Stomach (tissue), 4 donors: ENCODE measurements at regions not wholly inside any gene's neighbourhood (a gene's known extent, or its start where the extent isn't known, plus 50 kb on each side); places are given as distances from the start of the nearest gene placed in this dataset.

Experiments used
- CTCF ChIP-seq, 7 experiments: fragments of 450-650 bp in 4 of 7; fragments of 200-600 bp in 3 of 7; sonication (generic) in 3 of 7; IDR thresholded peaks; one replicate each; pipeline ENCODE4 v1.5.1; 2016 to 2019; ENCODE audit warnings: antibody characterized with exemption in 7 of 7, control low read depth in 2 of 7, mild to moderate bottlenecking in 1 of 7
- POLR2A ChIP-seq, 4 donors: fragments of 450-650 bp; IDR thresholded peaks; one replicate each; pipeline ENCODE4 v1.6.1; 2016; ENCODE audit warnings: antibody characterized with exemption in 4 of 4, control low read depth in 2 of 4, mild to moderate bottlenecking in 1 of 4, moderate library complexity in 1 of 4

GRCh38 chr15:93770788-93771187 is 460.6 kb upstream of the MCTP2 start:
- no peak for TF ChIP-seq POLR2A (IDR thresholded peaks at IDR 0.05)
- TF ChIP-seq CTCF (IDR thresholded peaks at IDR 0.05), result no peak
